Activated CD4-positive, alpha-beta T cell treated with anti-CD3 and anti-CD28 coated beads for 48 hours (primary cell): ENCODE measurements at regions not wholly inside any gene's neighbourhood (a gene's known extent, or its start where the extent isn't known, plus 50 kb on each side); places are given as distances from the start of the nearest gene placed in this dataset.
"Not testable (repeated sequence)": the region's sequence is repeated elsewhere in the genome, so short reads cannot be mapped to it uniquely, and the experiment has no call there.

Experiments used
- DNase-seq: peaks from one replicate; pipeline ENCODE4 v3.0.0-alpha.2; 2020

DNA sequence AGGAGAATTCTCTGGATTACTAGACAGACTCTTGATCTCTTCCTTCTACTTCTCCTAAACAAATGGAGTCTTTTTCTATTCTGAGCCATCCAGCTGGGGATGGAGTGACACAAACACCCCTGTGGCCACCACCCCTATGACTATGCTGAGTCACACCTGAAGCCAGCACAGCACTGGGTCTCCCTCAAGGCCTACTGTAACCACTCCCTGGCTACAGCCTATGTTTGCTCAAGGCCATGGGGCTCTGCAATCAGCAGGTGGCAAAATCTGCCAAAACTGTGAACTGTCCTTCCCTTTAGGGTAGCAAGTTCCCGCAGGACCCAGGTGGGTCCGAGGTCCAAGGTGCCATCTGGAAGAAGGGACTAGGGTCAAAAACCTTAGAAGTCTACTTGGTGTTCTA, 132.3 kb downstream of the TINAG start:
- no peak for DNase-seq

DNA sequence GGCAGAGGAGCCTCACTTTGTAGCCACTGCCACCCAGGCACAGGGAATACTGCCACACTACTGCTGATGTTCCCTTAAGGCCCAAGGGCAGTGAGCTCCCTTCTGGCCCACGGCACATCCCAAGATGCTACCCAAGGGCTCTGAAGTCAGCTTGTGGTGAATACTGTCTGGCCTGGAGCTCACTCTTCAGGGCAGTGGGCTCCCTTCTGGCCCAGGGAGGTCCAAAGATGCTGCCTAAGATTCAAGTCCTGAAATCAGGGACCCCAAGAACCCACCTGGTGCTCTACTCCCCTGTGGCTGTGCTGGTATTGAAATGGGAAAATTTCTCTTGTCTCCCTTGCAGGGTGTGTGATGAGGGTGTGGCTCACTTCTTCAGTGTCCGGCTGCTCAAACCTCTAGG, 132.8 kb downstream of the TINAG start:
- no peak for DNase-seq

DNA sequence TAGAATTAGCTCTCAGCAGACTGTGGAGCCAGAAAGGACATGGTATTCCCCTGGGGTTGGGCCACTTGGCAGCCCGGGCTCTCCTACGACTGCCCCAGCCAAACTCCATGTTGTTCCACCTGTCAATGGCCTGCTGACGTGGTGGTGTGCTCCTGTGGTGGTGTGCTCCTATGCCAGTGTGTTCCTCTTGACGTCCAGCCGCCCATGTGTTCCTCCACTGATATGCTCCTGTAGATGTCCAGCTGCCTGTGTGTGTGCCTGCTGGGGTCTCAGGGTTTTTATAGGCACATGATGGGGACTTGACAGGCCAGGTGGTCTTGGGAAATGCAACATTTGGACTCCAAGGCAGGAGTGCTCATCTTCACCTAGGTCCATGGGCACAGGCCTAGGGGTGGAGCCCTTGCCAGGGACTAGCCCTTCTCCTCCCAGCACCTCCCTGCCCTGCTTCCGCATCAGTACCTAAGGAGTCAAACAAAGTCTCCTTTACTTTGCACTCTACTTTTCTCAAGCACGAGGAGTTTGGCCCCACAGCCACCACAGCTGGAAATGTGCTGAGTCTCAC, 133.5 kb downstream of the TINAG start:
- DNase-seq: no peak

DNA sequence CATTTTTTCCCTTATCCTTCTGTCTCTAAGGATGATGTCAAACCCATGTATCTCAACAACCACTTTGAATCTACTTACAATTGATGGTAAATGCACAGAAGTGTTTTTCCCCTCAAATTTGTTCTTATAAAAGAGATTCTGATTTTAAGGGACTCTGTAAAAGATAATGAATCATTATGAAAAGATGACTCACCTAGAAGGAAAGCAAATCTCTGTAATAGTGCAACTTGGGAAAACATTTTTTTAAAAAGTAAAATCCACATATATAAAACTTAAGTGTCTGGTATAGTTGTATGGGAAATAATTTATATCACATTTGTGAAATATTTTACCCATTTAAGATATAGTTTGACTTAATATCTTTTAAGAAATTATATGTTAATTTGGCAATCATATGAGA, 137.0 kb downstream of the TINAG start:
- DNase-seq: no peak

DNA sequence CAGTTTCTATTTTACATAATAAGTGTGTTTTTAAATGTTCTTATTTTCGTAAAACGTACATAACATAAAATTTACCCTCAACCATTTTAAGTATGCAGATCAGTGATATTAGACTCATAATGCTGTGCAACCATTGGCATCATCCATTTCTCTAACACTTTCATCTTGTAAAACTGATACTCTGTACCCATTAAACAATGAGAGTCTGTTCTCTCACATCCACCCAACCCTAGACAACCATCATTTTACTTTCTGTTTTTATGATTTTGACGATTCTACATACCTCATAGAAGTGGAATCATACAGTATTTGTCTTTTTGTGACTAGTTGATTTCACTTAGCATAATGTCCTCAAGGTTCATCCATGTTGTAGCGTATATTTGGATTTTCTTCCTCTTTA, 140.4 kb downstream of the TINAG start:
- DNase-seq: no peak

DNA sequence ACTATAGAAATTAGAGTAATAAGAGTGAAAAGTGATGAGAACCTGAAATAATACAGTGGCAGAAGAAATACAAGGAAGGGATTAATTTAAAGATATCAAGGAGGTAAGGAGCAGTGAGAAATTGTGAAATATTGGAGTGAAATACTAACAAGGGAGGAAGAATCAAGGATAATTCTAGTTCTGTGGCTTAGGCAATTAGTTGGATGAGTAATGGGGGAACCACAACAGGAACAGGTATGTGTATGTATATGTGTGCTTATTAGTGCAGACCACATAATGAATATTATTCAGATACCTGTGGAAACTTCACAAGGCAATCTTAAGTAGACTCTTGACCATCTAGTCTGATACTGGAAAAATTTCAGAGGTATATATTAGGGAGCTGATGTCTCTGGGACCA, 143.3 kb downstream of the TINAG start:
- DNase-seq: no peak

DNA sequence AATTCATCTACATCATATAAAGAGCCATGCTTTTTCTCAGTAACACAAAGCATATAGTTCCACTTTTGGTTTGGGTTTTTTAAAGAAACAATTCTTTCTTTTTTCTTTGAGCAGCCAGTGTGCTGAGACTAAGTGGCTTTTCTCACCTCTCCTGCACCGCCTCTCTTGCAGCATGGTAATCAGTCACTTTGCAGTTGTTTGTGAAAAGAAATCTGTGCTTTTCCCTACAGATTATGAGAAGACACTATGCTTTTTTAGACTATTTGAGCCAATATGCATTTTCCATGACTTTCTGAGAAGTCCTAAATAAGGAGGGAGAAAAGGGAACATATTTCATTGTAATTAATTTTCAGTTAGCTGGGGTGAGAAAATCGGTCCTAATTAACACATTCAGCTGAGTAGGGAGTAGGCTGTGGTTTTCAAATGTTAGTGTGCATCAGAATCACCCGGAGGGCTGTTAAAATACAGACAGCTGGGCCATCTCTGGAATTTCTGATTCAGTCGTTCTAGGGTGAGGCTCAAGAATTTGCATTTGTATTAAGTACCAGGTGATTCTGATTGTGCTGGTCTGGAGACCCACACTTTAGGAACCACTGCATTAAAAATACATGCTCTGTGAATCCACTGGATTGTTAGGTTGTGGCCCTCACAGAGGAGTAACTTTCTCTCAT, 155.2 kb downstream of the TINAG start:
- DNase-seq: no peak

DNA sequence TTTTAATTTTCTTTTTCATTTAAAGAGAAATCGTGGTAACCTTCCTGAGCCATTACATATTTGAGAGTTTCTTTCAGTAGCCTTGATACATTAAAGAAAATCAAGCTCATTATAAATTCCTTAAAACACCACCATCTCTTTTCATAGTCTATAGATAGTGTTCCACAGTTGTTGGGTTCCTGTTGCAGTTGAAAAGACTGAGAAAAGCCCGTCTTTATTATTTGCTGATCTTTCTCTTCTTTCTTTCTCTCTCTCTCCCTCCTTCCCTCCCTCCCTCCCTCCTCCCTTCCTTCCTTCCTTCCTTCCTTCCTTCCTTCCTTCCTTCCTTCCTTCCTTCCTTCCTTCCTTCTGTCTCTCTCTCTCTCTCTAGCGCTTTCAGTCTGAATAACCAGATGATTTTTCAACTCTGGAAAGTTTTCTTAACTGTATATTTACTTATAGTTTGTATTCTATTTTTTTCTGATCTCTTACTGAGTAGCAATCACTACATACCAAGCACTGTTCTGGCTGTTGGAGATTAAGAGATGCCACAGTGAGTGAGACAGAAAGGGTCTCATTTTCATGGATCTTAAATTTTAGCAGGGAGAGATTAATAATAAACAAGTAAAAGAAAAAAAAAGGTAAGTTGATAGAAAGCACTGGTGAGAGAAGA, 157.5 kb downstream of the TINAG start:
- DNase-seq: no peak

DNA sequence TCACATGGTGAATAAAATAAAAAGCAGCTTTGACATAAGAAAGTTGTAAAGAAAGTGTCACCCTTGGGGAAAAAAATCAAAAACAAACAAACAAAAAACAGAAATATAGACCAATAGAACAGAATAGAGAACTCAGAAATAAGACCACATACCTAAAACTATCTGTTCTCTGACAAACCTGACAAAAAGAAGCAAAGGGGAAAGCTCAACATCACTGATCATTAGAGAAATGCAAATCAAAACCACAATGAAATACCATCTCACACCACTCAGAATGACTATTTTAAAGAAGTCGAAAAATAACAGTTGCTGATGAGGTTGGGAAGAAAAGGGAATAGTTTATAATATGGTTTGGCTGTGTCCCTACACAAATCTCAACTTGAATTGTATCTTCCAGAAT, 159.1 kb downstream of the TINAG start:
- DNase-seq: no peak

DNA sequence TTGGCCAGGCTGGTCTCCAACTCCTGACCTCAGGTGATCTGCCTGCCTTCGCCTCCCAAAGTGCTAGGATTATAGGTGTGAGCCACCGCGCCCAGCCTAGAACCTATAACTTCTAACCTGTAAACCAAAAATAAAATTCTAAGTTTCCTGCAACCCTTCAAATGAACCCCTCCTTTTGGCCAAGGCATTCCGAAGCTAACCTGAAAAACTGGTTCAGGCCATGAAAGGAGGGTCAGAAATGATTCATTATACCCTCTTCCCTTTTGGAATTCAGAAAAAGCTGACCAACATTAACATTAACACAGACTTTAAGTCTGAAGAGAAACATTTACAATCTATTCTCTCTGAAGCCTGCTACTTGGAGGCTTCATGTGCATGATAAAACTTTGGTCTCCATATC, 165.1 kb downstream of the TINAG start:
- DNase-seq: no peak

DNA sequence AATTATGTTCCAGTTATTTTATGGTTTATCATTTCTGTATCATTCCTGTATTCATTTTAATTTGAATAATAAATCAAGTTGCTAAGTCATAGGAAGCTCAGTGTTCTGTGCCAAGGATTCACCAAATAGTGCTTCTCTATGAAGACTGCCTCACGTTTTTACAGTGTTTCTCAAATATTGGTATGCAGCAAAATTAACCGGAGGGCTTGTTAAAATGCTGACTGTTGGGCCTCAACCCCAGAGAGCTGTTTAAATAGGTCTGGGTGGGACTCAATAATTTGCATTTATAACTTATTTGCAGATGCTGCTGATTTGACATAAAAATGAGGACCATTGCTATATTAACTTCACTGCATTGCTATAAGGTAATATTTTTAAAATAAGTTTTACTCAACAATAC, 166.7 kb downstream of the TINAG start:
- no peak for DNase-seq

DNA sequence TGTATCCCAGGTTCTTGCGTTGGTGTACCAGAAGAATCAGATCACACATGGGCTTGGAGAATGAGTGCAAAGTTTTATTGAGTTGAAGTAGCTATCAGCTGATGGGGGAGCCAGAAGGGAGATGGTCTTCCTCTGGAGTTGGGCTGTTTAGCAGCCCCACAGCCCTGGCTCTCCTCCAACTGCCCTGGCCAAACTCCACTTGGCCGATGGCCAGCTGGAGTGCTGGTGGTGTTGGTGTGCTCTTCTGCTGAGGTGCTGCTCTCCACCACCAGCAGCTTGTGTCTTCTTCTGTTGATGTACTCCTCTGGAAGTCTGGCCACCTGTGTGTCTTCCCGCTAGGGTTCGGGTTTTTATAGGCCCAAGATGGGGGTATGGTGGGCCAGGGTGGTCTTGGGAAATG, 172.8 kb downstream of the TINAG start:
- DNase-seq: no peak

DNA sequence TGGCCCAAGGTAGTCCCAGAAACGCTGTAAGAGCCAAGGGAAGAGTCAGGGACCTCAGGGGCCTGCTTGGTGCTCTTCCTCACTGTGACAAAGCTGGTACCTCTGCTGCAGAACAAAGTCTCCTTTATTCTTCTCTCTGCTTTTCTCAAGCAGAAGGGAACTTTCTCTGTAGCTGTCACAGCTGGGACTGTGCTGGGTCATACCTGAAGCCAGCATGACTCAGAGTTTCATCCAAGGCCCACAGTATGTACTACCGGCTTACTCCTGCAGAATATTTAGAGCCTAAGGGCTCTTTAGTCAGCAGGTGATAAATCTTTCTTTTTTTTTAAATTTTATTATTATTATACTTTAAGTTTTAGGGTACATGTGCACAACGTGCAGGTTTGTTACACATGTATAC, 183.2 kb downstream of the TINAG start:
- DNase-seq: no peak

DNA sequence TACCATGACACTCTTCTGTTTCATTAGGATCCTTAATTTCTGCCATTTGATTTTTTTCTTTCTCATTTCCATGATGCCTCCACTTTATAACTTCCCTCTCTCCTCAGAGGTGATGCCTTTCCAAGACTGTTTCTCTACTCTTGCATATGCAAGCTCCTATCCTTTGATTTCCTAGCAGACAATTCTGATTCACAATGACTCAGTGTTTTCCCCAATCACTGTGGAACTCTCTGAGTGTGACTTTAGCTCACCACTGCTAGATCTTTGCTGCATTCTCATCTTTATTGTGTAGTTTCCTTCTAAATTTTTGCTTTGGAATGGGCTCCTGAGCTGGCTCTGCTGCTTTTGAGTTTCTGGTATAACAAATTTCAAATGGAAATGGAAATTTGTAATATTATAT, 184.9 kb downstream of the TINAG start:
- no peak for DNase-seq

DNA sequence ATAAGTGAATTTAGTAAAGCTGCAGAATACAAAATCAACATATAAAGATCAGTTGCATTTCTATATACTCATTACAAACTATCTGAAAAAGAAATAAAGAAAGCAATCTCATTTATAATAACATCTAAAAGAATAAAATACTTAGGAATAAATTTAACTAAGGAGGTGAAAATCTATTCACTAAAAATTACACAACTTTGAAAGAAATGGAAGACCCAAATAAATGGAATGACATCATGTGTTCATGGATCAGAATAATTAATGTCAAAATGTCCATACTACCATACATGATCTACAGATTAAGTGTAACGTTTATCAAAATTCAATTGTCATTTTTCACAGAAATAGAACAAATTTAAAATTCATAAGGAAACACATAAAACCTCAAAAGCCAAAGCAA, 194.9 kb downstream of the TINAG start:
- no peak for DNase-seq

DNA sequence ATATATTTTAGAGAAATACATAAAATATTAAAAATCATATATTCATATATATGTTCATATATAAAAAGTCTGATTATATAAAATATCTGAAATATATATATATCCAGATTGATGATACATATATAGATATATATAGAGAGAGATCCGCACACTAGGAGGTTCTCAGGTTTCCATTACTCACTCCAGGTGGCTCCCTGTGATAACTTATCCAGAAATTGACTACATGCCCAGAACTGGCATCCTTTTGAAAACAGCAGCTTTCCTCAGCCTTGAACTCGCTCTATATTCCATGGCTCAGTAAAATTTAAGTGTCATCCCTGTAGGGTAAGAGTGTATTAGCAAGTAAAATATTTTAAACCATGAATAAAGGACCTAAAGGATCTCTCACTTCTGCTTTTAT, 206.8 kb downstream of the TINAG start:
- DNase-seq: no peak

DNA sequence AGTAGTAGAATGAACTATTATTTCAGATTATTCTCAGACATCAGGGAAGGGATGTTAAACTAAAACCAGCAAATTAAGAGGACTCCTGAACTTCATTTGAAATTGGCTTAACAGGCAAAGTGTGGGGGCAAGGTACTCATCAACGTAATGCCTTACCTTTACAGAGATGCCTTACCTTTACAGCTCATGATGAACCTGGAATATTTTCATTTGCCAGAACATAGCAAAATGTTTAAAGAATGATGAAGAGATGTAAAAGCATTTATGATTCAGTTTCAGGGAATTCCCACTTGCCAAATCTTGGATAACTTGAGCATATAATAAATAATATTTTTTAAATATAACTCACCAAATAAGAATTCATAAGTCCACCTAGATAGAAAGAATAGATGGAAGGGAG, 207.5 kb downstream of the TINAG start:
- no peak for DNase-seq

DNA sequence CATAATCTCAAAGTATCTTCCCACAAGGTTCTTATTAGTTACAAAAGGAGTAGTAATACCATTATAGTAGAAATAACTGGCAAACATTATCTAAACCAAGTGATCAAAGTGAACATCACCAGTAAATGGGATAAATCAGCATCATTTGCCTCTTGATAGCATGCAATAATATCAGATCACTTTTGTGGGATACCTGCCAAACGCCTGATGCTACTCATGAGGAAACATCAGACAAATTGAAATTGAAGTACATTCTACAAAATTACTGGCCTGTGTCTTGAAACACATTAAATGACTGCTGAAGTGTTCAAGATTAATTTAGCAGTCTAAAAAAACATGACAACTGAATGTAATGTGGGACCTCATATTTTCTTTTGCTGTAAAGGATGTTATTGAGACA, 208.1 kb downstream of the TINAG start:
- no peak for DNase-seq

DNA sequence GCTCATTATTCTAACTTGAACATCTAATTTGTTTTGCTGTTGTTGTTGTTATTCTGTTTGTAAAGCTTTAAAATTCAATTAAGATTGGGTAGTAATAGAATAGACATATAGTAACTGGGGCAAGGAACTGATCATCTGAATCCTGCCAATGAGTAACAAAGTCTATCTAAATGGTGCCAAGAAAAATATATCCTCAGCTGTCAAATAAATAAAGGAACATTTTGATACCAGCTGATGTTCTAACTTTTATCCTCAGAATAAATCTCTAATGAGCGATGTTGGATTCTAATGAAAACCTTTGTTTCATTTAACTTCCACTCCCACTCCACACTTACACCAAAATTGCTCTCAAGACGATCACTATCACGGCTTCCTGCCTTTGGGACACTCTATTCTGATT, 210.9 kb downstream of the TINAG start:
- DNase-seq: no peak

DNA sequence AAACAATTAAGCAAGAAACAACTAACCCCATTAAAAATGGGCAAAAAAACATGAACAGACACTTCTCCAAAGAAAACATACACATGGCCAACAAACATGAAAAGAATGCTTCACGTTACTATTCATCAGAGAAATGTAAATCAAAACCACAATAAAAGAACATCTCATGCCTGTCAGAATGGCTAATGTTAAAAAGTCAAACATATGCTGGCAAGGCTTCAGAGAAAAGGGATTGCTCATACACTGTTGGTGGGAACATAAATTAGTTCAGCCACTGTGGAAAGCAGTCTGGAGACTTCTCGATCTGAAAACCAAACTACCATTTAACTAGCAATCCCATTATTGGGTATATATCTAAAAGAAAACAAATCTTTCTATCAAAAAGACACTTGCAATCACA, 217.5 kb downstream of the TINAG start:
- no peak for DNase-seq

DNA sequence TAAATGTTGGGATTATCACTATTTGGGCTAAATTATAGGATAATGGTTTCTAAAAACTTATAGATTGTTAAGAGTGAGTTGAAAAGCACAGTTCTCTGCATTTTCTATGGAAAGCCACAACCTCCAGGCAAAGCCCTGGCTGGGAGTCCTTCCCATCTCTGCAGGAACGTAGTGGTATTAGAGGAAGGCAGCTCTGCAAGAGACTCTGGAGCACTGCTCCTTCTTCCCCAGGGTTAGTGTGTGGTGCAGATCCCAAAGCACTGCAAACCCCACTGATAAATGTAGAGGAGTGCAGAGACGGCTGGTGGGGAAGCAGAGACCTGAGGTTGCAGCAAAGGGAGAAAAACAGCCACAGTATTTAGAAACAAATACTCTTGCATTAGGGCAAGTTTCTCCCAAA, 225.3 kb downstream of the TINAG start:
- no peak for DNase-seq

DNA sequence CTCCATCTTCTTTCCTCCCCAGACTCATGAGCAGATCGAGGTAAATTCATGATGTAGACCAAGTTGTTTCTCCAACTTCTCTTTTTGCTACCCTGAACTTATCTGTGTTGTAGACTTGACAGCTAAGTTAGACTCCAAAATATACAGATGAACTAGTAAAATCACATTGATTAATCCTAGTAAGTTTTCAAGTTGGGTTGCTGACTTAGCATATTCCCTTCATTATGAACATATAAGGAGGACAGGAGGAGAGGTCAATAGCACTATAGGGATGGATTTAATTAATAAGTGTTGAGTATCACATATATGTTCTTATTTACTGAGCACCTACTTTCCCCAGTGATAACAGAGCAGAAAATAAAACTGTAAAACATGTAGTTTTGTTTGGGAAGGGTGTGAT, 227.3 kb downstream of the TINAG start:
- DNase-seq: no peak

DNA sequence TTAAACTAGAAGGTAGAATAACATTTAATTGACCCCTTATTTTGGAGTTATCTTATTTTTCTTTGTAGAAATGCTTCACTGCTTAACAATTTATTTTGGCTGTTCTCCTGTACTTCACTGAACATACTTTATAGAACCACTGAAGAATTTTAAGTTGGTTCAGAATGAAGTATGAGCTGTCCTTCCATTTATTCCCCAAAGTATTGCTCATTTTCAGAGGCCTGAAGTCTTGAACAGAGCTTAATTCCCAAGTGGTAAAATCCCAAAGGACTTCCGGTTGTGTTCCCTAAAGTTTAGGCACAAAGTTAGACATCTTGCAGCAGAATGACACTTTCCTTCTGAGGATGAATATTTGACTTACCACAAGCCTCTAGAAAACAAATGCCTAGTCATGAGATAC, 233.3 kb downstream of the TINAG start:
- no peak for DNase-seq

DNA sequence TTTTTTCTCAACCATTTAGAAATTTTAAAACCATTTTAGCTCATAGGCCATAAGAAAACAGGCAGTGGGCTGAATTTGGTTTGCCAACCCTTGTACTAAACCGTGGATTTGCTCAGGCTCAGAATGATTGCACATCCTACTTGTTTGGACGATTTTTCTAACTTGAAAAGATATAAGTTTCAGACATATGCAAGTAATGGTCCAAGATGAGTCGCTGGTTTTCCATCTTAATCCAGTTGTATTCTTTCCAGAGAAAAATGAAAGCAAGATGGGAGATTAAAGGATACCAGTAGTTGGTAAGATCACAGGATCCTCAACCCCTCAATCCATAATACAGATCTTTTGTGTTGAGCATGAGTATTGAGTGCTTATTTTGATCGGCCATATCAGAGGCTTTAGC, 250.9 kb downstream of the TINAG start:
- DNase-seq: no peak

DNA sequence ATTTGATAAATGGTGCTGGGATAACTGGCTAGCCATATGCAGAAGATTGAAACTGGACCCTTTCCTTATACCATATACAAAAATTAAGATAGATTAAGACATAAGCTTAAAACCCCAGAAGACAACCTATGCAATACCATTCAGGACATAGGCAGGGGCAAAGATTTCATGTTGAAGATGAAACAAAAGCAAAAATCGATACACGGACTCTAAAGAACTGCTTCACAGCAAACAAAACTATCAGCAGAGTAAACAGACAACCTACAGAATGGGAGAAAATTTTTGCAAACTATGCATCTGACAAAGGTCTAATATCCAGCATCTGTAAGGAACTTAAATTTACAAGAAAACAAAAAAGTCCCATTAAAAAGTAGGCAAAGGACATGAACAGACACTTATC, 255.9 kb downstream of the TINAG start:
- DNase-seq: not testable (repeated sequence)
